RWPE2 (cell line): ENCODE measurements at regions not wholly inside any gene's neighbourhood (a gene's known extent, or its start where the extent isn't known, plus 50 kb on each side); places are given as distances from the start of the nearest gene placed in this dataset.
"Not testable (repeated sequence)": the region's sequence is repeated elsewhere in the genome, so short reads cannot be mapped to it uniquely, and the experiment has no call there.

ENCODE experiments used
- ATAC-seq: fragments of 200-7000 bp; cut with Tn5 transposase; 3 replicates; pipeline ENCODE4 v1.9.1; 2021; ENCODE audit warnings: low read depth
- DNase-seq: peaks from one replicate; pipeline ENCODE4 v3.0.0-alpha.2; 2020; ENCODE audit warnings: low spot score
- H3K27ac ChIP-seq: fragments of 450-650 bp; 2 replicates; pipeline ENCODE4 v1.5.1; 2017; ENCODE audit warnings: mild to moderate bottlenecking; ENCODE audit not compliant: poor library complexity, severe bottlenecking
- H3K27me3 ChIP-seq: fragments of 250-450 bp; sonication (Bioruptor Pico); 2 replicates; pipeline ENCODE4 v1.5.1; 2021; ENCODE audit warnings: mild to moderate bottlenecking, moderate library complexity; ENCODE audit not compliant: insufficient read depth, poor library complexity, severe bottlenecking
- H3K36me3 ChIP-seq: fragments of 250-450 bp; sonication (Bioruptor Pico); 2 replicates; pipeline ENCODE4 v1.5.1; 2020; ENCODE audit warnings: low read depth, mild to moderate bottlenecking, moderate library complexity
- H3K4me1 ChIP-seq: fragments of 250-450 bp; sonication (Bioruptor Pico); 2 replicates; pipeline ENCODE4 v1.5.1; 2021; ENCODE audit warnings: mild to moderate bottlenecking, moderate library complexity; ENCODE audit not compliant: insufficient read depth, poor library complexity, severe bottlenecking
- H3K4me3 ChIP-seq: fragments of 250-450 bp; sonication (Bioruptor Pico); 2 replicates; pipeline ENCODE4 v1.5.1; 2021; ENCODE audit warnings: mild to moderate bottlenecking, moderate library complexity; ENCODE audit not compliant: severe bottlenecking
- H3K9me3 ChIP-seq: fragments of 250-450 bp; sonication (Bioruptor Pico); 2 replicates; pipeline ENCODE4 v1.5.1; 2021; ENCODE audit warnings: mild to moderate bottlenecking, moderate library complexity; ENCODE audit not compliant: severe bottlenecking
- TF ChIP-seq, protein P1 (sequence below): fragments of 450-650 bp; IDR thresholded peaks from one replicate; pipeline ENCODE4 v1.5.1; 2017; ENCODE audit warnings: mild to moderate bottlenecking, moderate library complexity; ENCODE audit not compliant: poor library complexity, severe bottlenecking

DNA sequence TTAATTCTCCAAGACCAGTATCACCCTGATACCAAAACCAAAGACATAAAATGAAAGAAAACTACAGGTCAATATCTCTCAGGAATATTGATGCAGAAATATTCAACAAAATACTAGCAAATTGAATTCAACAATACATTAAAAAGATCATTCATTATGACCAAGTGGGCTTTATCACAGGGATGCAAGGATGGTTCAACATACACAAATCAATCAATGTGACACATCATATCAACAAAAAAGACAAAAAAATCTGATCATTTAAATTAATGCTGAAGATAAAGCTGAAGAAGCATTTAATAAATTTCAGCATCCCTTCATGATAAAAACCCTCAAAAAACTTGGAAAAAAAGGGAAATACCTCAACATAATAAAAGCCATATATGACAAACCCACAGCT, 341.4 kb downstream of the GUCY2F start:
- no peak for DNase-seq
- Histone ChIP-seq H3K36me3 (no peaks in the 10 kb centered on the region), H3K4me1 (no peaks in the 10 kb centered on the region), H3K27me3 (no peaks in the 10 kb centered on the region), H3K27ac (no peak overlapping the region), H3K4me3 (no peak overlapping the region), H3K9me3 (no peaks in the 10 kb centered on the region)
- TF ChIP-seq, protein P1, sequence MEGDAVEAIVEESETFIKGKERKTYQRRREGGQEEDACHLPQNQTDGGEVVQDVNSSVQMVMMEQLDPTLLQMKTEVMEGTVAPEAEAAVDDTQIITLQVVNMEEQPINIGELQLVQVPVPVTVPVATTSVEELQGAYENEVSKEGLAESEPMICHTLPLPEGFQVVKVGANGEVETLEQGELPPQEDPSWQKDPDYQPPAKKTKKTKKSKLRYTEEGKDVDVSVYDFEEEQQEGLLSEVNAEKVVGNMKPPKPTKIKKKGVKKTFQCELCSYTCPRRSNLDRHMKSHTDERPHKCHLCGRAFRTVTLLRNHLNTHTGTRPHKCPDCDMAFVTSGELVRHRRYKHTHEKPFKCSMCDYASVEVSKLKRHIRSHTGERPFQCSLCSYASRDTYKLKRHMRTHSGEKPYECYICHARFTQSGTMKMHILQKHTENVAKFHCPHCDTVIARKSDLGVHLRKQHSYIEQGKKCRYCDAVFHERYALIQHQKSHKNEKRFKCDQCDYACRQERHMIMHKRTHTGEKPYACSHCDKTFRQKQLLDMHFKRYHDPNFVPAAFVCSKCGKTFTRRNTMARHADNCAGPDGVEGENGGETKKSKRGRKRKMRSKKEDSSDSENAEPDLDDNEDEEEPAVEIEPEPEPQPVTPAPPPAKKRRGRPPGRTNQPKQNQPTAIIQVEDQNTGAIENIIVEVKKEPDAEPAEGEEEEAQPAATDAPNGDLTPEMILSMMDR, result no peak
- no peak for ATAC-seq

DNA sequence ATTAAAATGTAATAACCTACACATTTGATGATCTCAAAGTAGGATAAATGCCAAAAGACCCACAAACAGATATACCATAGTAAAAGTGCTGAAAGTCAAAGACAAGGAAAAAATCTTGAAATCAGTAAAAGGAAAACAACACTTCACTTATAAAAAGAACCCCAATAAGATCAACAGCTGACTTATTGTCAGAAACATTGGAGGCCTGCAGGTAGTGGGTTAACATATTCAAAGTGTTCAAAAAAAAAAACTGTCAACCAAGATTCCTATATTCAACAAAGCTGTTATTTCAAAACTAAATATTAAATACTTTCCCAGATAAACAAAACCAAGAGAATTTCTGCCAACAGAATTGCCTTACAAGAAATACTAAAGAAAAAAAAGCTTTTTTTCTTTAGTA, 347.1 kb downstream of the GUCY2F start:
- DNase-seq (no peak), ATAC-seq (no peak)
- TF ChIP-seq, protein P1, result no peak
- H3K27me3 ChIP-seq, result no peaks in the 10 kb centered on the region
- no peaks in the 10 kb centered on the region for H3K4me1 ChIP-seq
- H3K4me3 ChIP-seq, result no peak overlapping the region
- no peaks in the 10 kb centered on the region for H3K36me3 ChIP-seq
- H3K27ac ChIP-seq, result no peak overlapping the region
- no peaks in the 10 kb centered on the region for H3K9me3 ChIP-seq

DNA sequence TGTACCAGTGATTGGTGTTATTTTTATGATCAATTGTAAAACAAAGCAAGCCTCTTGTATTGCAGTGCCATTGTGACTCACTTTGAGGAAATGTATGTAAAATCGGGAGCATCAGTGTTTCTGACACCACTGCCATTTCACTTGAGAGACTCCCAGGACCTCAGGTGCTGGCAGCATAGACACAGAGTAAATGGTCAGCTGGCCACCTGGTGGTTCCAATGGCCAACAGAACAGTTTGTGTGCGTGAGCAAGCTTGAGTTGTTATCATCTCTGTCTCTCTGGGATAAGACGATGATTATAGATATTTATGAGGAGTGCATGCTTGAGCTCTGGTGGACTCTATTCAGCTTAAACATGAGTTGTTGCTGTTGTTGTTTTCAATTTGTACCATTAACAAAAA, 356.6 kb downstream of the GUCY2F start:
- Histone ChIP-seq H3K4me1 (no peaks in the 10 kb centered on the region), H3K9me3 (no peaks in the 10 kb centered on the region), H3K27ac (no peak overlapping the region), H3K27me3 (no peaks in the 10 kb centered on the region), H3K36me3 (no peaks in the 10 kb centered on the region), H3K4me3 (no peak overlapping the region)
- TF ChIP-seq, protein P1, result no peak
- ATAC-seq, result no peak
- no peak for DNase-seq

DNA sequence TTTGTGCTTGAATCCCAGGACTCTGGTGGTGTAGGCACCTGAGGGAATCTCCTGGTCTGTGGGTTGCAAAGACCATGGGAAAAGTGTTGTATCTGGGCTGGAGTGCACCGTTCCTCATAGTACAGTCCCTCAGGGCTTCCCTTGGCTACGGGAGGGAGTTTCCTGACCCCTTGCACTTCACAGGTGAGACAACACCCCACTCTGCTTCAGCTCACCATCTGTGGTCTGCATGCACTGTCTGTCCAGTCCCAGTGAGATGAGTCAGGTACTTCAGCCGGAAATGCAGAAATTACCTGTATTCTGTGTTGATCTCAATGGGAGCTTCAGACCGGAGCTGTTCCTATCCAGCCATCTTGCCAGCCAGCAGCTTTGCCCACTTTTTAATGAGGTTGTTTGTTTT, 353.0 kb upstream of the IRS4 start:
- Histone ChIP-seq H3K4me3 (no peak overlapping the region), H3K9me3 (no peaks in the 10 kb centered on the region), H3K27ac (no peak overlapping the region), H3K27me3 (no peaks in the 10 kb centered on the region), H3K4me1 (no peaks in the 10 kb centered on the region), H3K36me3 (no peaks in the 10 kb centered on the region)
- DNase-seq (no peak), ATAC-seq (no peak)
- TF ChIP-seq, protein P1, result no peak

DNA sequence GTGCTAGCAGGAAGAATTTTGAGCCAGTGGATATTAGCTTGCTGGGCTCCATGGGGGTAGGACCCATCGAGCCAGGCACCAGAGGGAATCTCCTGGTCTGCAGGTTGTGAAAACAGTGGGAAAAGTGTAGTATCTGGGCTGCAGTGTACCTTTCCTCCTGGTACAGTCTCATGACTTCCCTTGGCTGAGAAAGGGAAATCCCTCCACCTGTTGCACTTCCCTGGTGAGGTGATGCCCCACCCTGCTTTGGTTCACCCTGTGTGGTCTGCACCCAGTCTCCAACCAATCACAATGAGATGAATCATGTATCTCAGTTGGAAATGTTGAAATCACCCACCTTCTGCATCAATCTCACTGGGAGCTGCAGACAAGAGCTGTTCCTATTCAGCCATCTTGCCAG, 341.4 kb upstream of the IRS4 start:
- no peak overlapping the region for H3K4me3 ChIP-seq
- TF ChIP-seq, protein P1, result no peak
- ATAC-seq (no peak), DNase-seq (no peak)
- H3K27me3 ChIP-seq, result no peaks in the 10 kb centered on the region
- no peaks in the 10 kb centered on the region for H3K36me3 ChIP-seq
- no peak overlapping the region for H3K27ac ChIP-seq
- H3K4me1 ChIP-seq, result no peaks in the 10 kb centered on the region
- H3K9me3 ChIP-seq, result no peaks in the 10 kb centered on the region

DNA sequence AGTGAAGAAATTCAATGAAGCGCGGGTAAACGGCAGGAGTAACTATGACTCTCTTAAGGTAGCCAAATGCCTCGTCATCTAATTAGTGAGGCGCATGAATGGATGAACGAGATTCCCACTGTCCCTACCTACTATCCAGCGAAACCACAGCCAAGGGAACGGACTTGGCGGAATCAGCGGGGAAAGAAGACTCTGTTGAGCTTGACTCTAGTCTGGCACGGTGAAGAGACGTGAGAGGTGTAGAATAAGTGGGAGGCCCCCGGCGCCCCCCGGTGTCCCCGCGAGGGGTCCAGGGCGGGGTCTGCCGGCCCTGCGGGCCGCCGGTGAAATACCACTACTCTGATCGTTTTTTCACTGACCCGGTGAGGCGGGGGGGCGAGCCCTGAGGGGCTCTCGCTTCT, 317.8 kb upstream of the IRS4 start:
- ATAC-seq, DNase-seq, H3K9me3 ChIP-seq: not testable (repeated sequence)

More for the DNA sequence above, 317.8 kb upstream of the IRS4 start:
- H3K4me1 ChIP-seq, H3K27me3 ChIP-seq, H3K4me3 ChIP-seq, H3K27ac ChIP-seq, H3K36me3 ChIP-seq: not testable (repeated sequence)
